Lower lobe of right lung (tissue), 2 donors: ENCODE measurements at regions not wholly inside any gene's neighbourhood (a gene's known extent, or its start where the extent isn't known, plus 50 kb on each side); places are given as distances from the start of the nearest gene placed in this dataset.

Experiments used
- ATAC-seq, 2 donors: fragments of 200-7000 bp; cut with Tn5 transposase; one replicate each; pipeline ENCODE4 v1.9.1; 2020 to 2022; ENCODE audit warnings: mild to moderate bottlenecking in 2 of 2, moderate library complexity in 2 of 2
- DNase-seq: peaks from one replicate; pipeline ENCODE4 v3.0.0-alpha.2; 2020
- H3K27ac ChIP-seq: fragments of 200-600 bp; one replicate; pipeline ENCODE4 v1.8.0; 2022
- H3K27me3 ChIP-seq: fragments of 200-600 bp; one replicate; pipeline ENCODE4 v1.8.0; 2022; ENCODE audit warnings: low read depth
- H3K36me3 ChIP-seq: fragments of 200-600 bp; one replicate; pipeline ENCODE4 v1.8.0; 2022; ENCODE audit warnings: mild to moderate bottlenecking
- H3K4me1 ChIP-seq: fragments of 200-600 bp; one replicate; pipeline ENCODE4 v1.8.0; 2022
- H3K4me3 ChIP-seq: fragments of 200-600 bp; one replicate; pipeline ENCODE4 v1.8.0; 2022; ENCODE audit warnings: mild to moderate bottlenecking
- H3K9me3 ChIP-seq: fragments of 200-600 bp; one replicate; pipeline ENCODE4 v1.8.0; 2022
- CTCF ChIP-seq: fragments of 200-600 bp; IDR thresholded peaks from one replicate; pipeline ENCODE4 v1.8.0; 2022; ENCODE audit warnings: antibody characterized with exemption, mild to moderate bottlenecking
- intact Hi-C: fragments of 100-400 bp; cut with DNase I; formaldehyde crosslinking; loops from one replicate; pipeline ENCODE4 v1.11.0; 2022
- donor health status: DM: no; HTN: yes; CAD: no; lungs with severe emphysema.

GRCh38 chr12:105637470-105637869 lies 307.0 kb downstream of the C12orf75 start:
- DNase-seq, result no peak
- no peak overlapping the region for H3K4me3 ChIP-seq
- TF ChIP-seq CTCF, result no peak
- H3K27me3 ChIP-seq, result no peaks in the 10 kb centered on the region
- H3K9me3 ChIP-seq, result peaks cover 10% of the 10 kb centered on the region
- H3K4me1 ChIP-seq, result no peaks in the 10 kb centered on the region
- no peak overlapping the region for H3K27ac ChIP-seq
- ATAC-seq, result no peak
- intact Hi-C loops, result no loop called here
- H3K36me3 ChIP-seq, result no peaks in the 10 kb centered on the region

- no peak overlapping the region for H3K27ac ChIP-seq
These were observed 310.3 kb downstream of the C12orf75 start for GRCh38 chr12:105640761-105641160.

DNA sequence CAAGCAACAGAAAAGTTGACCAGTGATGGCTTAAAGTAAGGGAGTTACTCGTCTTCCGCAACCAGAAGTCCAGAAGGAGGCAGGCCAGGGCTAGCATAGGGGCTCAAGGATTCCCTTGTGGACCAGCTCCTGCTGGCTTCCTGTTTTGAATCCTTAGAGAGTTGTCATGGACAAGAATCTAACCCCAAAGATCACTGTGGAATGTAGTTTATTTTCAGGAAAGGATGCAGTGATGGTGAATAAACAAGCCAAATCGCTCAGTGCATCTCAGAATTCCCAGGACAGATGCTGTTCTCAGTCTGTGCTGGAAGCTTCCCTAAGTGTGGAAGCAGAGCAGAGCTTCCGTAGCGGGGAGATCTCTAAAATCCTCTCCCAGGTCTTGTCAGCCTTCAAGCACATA lies 311.3 kb downstream of the C12orf75 start:
- Histone ChIP-seq H3K4me1 (no peaks in the 10 kb centered on the region), H3K27me3 (no peaks in the 10 kb centered on the region), H3K9me3 (peaks cover 10% of the 10 kb centered on the region), H3K27ac (no peak overlapping the region), H3K4me3 (no peak overlapping the region), H3K36me3 (no peaks in the 10 kb centered on the region)
- no peak for TF ChIP-seq CTCF
- intact Hi-C loops, result no loop called here
- ATAC-seq (no peak), DNase-seq (no peak)

More at GRCh38 chr12:105640761-105641160, 310.3 kb downstream of the C12orf75 start:
- no peak for TF ChIP-seq CTCF
- Histone ChIP-seq H3K9me3 (peaks cover 10% of the 10 kb centered on the region), H3K4me1 (no peaks in the 10 kb centered on the region), H3K36me3 (no peaks in the 10 kb centered on the region), H3K27me3 (no peaks in the 10 kb centered on the region), H3K4me3 (no peak overlapping the region)
- no peak for ATAC-seq
- intact Hi-C loops, result no loop called here
- DNase-seq, result no peak

GRCh38 chr12:105644770-105645169 lies 314.3 kb downstream of the C12orf75 start:
- Histone ChIP-seq H3K9me3 (no peaks in the 10 kb centered on the region), H3K27ac (no peak overlapping the region), H3K4me1 (no peaks in the 10 kb centered on the region), H3K27me3 (no peaks in the 10 kb centered on the region), H3K36me3 (no peaks in the 10 kb centered on the region), H3K4me3 (no peak overlapping the region)
- no peak for ATAC-seq
- no peak for DNase-seq
- intact Hi-C loops, result no loop called here
- TF ChIP-seq CTCF, result no peak

DNA sequence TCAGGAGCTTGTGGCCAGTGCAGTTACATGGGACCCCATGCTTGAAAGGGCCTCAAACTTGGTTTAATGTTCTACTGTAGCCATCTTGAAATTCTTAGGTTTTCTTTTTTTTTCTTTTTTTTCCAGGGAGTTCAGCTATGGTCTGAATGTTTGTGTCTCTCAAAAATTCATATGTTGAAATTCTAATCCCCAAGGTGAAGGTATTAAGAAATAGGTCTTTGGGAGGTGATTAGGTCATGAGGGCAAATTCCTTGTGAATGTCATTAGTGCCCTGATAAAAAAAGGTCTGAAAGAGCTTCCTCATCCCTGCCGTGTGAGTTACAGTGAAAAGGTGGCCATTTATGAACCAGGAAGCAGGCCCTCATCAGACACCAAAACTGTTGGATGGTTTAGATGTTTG lies 324.1 kb downstream of the C12orf75 start:
- intact Hi-C loops, result no loop called here
- Histone ChIP-seq H3K4me3 (no peak overlapping the region), H3K27ac (no peak overlapping the region), H3K4me1 (no peaks in the 10 kb centered on the region), H3K36me3 (no peaks in the 10 kb centered on the region), H3K9me3 (no peaks in the 10 kb centered on the region), H3K27me3 (no peaks in the 10 kb centered on the region)
- ATAC-seq (no peak), DNase-seq (no peak)
- no peak for TF ChIP-seq CTCF

DNA sequence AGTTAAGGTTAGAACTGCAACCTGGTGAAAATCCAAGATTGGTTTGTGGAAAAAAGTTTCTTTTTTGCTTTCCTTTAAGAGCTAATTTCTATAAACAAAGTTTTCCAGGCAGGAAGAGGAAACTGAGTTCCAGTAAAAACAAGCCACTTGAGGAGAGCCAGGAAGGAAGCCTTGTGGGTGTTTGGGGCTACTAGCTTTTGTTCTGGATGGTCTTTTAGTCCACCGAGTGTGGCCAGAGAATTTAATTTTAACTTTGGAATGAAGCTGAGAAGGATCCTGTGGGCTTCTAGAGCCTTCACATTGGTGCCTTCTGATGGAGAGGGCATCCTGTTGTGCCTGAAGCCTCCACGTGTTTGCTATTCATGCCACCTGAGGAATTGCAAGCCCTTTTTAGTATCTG lies 327.9 kb downstream of the C12orf75 start:
- no peak for TF ChIP-seq CTCF
- Histone ChIP-seq H3K36me3 (no peaks in the 10 kb centered on the region), H3K4me1 (no peaks in the 10 kb centered on the region), H3K9me3 (no peaks in the 10 kb centered on the region), H3K4me3 (no peak overlapping the region), H3K27me3 (no peaks in the 10 kb centered on the region), H3K27ac (no peak overlapping the region)
- ATAC-seq (no peak), DNase-seq (no peak)
- intact Hi-C loops, result no loop called here
